Lung (tissue), 11 donors: ENCODE measurements at regions not wholly inside any gene's neighbourhood (a gene's known extent, or its start where the extent isn't known, plus 50 kb on each side); places are given as distances from the start of the nearest gene placed in this dataset.
A peak's percentile ranks its signal among the peaks of the same experiment; 100 is the strongest.
"Not testable (repeated sequence)": the region's sequence is repeated elsewhere in the genome, so short reads cannot be mapped to it uniquely, and the experiment has no call there.

ENCODE experiments used
- ATAC-seq: fragments of 200-7000 bp; cut with Tn5 transposase; one replicate; pipeline ENCODE4 v1.9.1; 2020; ENCODE audit warnings: moderate number of reproducible peaks; ENCODE audit not compliant: insufficient read depth, low FRiP score
- DNase-seq, 3 donors: peaks; one replicate each; pipeline ENCODE4 v3.0.0-alpha.2; 2013 to 2017
- H3K27ac ChIP-seq, 2 donors: one replicate each; pipeline ENCODE4 v1.5.1; 2013; ENCODE audit warnings: mild to moderate bottlenecking in 2 of 2, moderate library complexity in 2 of 2, control low read depth in 1 of 2, inconsistent platforms in 1 of 2, low read depth in 1 of 2, low read length in 1 of 2
- H3K27me3 ChIP-seq, 3 donors: one replicate each; pipeline ENCODE4 v1.5.1; 2013; ENCODE audit warnings: low read length in 2 of 3; ENCODE audit not compliant: control insufficient read depth in 3 of 3, insufficient read depth in 3 of 3
- H3K36me3 ChIP-seq, 4 donors: one replicate each; pipeline ENCODE4 v1.5.1; 2013; ENCODE audit warnings: low read length in 4 of 4, mild to moderate bottlenecking in 1 of 4, moderate library complexity in 1 of 4; ENCODE audit not compliant: control insufficient read depth in 4 of 4, insufficient read depth in 4 of 4
- H3K4me1 ChIP-seq, 5 donors: one replicate each; pipeline ENCODE4 v1.5.1; 2013; ENCODE audit warnings: low read length in 5 of 5, mild to moderate bottlenecking in 2 of 5, moderate library complexity in 1 of 5; ENCODE audit not compliant: control insufficient read depth in 5 of 5, insufficient read depth in 5 of 5
- H3K4me3 ChIP-seq: one replicate; pipeline ENCODE4 v1.5.1; 2013; ENCODE audit warnings: mild to moderate bottlenecking, control low read depth, moderate library complexity
- H3K9ac ChIP-seq, 2 donors: one replicate each; pipeline ENCODE4 v1.5.1; 2013; ENCODE audit warnings: low read length in 2 of 2, control low read depth in 1 of 2; ENCODE audit not compliant: insufficient read depth in 1 of 2
- H3K9me3 ChIP-seq, 4 donors: one replicate each; pipeline ENCODE4 v1.5.1; 2013; ENCODE audit warnings: low read length in 3 of 4, mild to moderate bottlenecking in 1 of 4, moderate library complexity in 1 of 4; ENCODE audit not compliant: control insufficient read depth in 4 of 4, insufficient read depth in 3 of 4
- WGBS, 2 donors: extraction: QIAGEN DNeasy Blood & Tissue Kit; methylation state at CpG; one replicate each; pipeline ENCODE4 v1.1.7; 2013; 5-methylcytosine and 5-hydroxymethylcytosine counted together
- TF ChIP-seq, protein P1 (sequence below): IDR thresholded peaks from 2 replicates; pipeline ENCODE4 v1.5.1; 2012; ENCODE audit warnings: mild to moderate bottlenecking; ENCODE audit errors: control extremely low read depth, extremely low read depth
- donor health status: control.
- donor health status: control.
- donor health status: Bipolar disorder and iron deficiency.
- donor health status: healthy.
- donor health status: DM: yes; HTN: yes; CAD: no.

DNA sequence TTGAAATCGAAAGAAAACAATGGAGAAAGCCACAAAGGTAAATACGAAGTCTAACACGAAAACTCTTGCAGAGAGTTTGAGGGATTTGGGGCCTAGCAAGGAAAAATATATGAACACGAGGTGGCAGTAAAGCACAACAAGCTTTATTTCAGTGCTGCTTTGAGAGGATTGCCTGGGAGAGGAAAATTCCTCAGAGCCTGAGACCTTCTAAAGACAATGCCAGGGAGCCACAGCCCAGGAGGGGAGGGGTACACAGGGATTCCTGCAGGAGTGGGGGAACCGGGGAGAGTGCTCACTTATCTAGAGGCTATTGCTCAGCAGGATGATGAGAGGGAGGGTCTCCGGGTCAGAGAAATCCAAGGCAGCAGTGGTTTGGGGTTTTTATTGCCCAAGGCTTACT, 134.9 kb upstream of the ADCY2 start:
- ATAC-seq = no peak
- H3K9ac ChIP-seq = no peak overlapping the region
- peak in 2 of 3 donors; percentile 55 to 72 for DNase-seq
- TF ChIP-seq, protein P1, sequence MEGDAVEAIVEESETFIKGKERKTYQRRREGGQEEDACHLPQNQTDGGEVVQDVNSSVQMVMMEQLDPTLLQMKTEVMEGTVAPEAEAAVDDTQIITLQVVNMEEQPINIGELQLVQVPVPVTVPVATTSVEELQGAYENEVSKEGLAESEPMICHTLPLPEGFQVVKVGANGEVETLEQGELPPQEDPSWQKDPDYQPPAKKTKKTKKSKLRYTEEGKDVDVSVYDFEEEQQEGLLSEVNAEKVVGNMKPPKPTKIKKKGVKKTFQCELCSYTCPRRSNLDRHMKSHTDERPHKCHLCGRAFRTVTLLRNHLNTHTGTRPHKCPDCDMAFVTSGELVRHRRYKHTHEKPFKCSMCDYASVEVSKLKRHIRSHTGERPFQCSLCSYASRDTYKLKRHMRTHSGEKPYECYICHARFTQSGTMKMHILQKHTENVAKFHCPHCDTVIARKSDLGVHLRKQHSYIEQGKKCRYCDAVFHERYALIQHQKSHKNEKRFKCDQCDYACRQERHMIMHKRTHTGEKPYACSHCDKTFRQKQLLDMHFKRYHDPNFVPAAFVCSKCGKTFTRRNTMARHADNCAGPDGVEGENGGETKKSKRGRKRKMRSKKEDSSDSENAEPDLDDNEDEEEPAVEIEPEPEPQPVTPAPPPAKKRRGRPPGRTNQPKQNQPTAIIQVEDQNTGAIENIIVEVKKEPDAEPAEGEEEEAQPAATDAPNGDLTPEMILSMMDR = peak; percentile 16
- H3K9me3 ChIP-seq = no peaks in the 10 kb centered on the region
- no peaks in the 10 kb centered on the region for H3K27me3 ChIP-seq
- H3K4me3 ChIP-seq = no peak overlapping the region
- H3K4me1 ChIP-seq = no peaks in the 10 kb centered on the region
- WGBS, 2 donors = 27 to 35% methylated on average over 6 of the region's 6 CpGs
- H3K27ac ChIP-seq = no peak overlapping the region
- H3K36me3 ChIP-seq = no peaks in the 10 kb centered on the region

DNA sequence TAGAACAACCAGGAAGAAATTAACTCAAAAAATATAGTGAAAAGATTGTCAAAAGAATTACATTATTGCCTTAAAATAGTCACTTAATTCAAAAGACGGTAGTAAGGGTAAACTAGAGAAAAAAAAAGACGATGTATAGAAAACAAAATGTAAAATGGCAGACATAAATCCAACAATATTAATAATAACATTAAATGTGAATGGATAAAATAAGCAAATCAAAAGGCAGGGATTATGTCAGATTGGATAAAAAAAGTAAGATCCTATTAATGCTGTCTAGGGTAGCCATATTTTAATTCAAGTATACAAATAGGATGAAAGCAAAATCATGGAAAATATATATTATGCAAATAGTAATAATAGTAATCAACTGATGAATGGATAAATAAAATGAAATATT, 134.0 kb upstream of the ADCY2 start:
- ATAC-seq (no peak), DNase-seq (no peak)
- Histone ChIP-seq H3K27ac (no peak overlapping the region), H3K4me3 (no peak overlapping the region), H3K9me3 (no peaks in the 10 kb centered on the region), H3K36me3 (no peaks in the 10 kb centered on the region), H3K27me3 (no peaks in the 10 kb centered on the region), H3K4me1 (no peaks in the 10 kb centered on the region), H3K9ac (no peak overlapping the region)
- 89 to 95% methylated on average over 2 of the region's 2 CpGs for WGBS, 2 donors
- TF ChIP-seq, protein P1 = no peak

DNA sequence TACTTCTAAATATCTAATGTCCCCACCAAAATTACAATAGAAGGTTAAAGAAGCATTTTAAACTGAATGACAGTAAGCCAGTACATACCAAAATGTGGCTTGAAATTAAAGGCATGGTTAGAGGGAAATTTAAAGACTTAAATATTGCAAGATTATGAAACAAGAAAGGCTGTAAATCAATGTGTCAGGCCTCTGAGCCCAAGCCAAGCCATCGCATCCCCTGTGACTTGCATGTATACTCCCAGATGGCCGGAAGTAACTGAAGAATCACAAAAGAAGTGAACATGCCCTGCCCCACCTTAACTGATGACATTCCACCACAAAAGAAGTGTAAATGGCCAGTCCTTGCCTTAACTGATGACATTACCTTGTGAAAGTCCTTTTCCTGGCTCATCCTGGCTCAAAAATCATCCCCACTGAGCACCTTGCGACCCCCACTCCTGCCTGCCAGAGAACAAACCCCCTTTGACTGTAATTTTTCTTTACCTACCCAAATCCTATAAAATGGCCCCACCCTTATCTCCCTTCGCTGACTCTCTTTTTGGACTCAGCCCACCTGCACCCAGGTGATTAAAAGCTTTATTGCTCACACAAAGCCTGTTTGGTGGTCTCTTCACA, 132.4 kb upstream of the ADCY2 start:
- DNase-seq, H3K4me3 ChIP-seq, H3K9me3 ChIP-seq, H3K27me3 ChIP-seq, H3K9ac ChIP-seq, ATAC-seq, H3K4me1 ChIP-seq, H3K27ac ChIP-seq, H3K36me3 ChIP-seq: not testable (repeated sequence)
- 65 to 67% methylated on average over 4 of the region's 4 CpGs for WGBS, 2 donors

DNA sequence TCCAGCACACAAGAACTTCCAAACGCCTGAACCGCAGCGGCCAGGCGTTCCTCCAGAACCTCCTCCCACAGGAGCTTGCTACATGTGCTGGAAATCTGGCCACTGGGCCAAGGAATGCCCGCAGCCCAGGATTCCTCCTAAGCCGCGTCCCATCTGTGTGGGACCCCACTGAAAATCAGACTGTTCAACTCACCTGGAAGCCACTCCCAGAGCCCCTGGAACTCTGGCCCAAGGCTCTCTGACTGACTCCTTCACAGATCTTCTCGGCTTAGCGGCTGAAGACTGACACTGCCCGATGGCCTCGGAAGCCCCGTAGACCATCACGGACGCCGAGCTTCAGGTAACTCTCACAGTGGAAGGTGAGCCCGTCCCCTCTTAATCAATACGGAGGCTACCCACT, 130.2 kb upstream of the ADCY2 start:
- not testable (repeated sequence) for ATAC-seq, H3K9me3 ChIP-seq, H3K4me3 ChIP-seq, H3K27ac ChIP-seq, H3K9ac ChIP-seq, H3K4me1 ChIP-seq, DNase-seq, H3K27me3 ChIP-seq, H3K36me3 ChIP-seq
- WGBS, 2 donors = 89 to 93% methylated on average over 11 to 15 of the region's 17 CpGs

DNA sequence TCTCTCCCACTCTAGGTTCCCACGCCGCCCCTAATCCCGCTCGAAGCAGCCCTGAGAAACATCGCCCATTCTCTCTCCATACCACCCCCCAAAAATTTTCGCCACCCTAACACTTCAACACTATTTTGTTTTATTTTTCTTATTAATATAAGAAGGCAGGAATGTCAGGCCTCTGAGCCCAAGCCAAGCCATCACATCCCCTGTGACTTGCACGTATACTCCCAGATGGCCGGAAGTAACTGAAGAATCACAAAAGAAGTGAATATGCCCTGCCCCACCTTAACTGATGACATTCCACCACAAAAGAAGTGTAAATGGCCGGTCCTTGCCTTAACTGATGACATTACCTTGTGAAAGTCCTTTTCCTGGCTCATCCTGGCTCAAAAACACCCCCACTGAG, 127.2 kb upstream of the ADCY2 start:
- H3K27me3 ChIP-seq, H3K27ac ChIP-seq, H3K9ac ChIP-seq, DNase-seq, H3K4me1 ChIP-seq, H3K4me3 ChIP-seq, H3K36me3 ChIP-seq, ATAC-seq, H3K9me3 ChIP-seq: not testable (repeated sequence)
- 64 to 91% methylated on average over 2 to 4 of the region's 9 CpGs for WGBS, 2 donors
